HFF-Myc (cell line): ENCODE measurements at regions not wholly inside any gene's neighbourhood (a gene's known extent, or its start where the extent isn't known, plus 50 kb on each side); places are given as distances from the start of the nearest gene placed in this dataset.

Experiments used
- DNase-seq: peaks from one replicate; pipeline ENCODE4 v3.0.0-alpha.2; 2011; ENCODE audit warnings: low read depth; ENCODE audit errors: extremely low read depth
- H3K4me3 ChIP-seq: replicated peaks from 2 replicates; pipeline ENCODE4 v1.5.1; 2011; ENCODE audit warnings: low read depth, mild to moderate bottlenecking, control low read depth, low read length
- CTCF ChIP-seq: IDR thresholded peaks from 2 replicates; pipeline ENCODE4 v1.5.1; 2012; ENCODE audit warnings: mild to moderate bottlenecking, low read depth, low read length, control low read depth; ENCODE audit errors: missing control alignments

GRCh38 chr10:29163746-29164145, 125.1 kb upstream of the LYZL1 start:
- peak; percentile 27 for DNase-seq
- no peak for TF ChIP-seq CTCF
- no peak overlapping the region for H3K4me3 ChIP-seq

- TF ChIP-seq CTCF: no peak
- H3K4me3 ChIP-seq: no peak overlapping the region
- no peak for DNase-seq
Measured at GRCh38 chr10:29166713-29167112, 122.2 kb upstream of the LYZL1 start.

- H3K4me3 ChIP-seq: no peak overlapping the region
- no peak for DNase-seq
- no peak for TF ChIP-seq CTCF
Measured at GRCh38 chr10:29169021-29169420, 119.8 kb upstream of the LYZL1 start.

- no peak for DNase-seq
- H3K4me3 ChIP-seq: no peak overlapping the region
- no peak for TF ChIP-seq CTCF
Measured at GRCh38 chr10:29171717-29172116, 117.2 kb upstream of the LYZL1 start.

- TF ChIP-seq CTCF: no peak
- DNase-seq: no peak
- H3K4me3 ChIP-seq: no peak overlapping the region
Measured at GRCh38 chr10:29174389-29174788, 114.5 kb upstream of the LYZL1 start.

- no peak for DNase-seq
- H3K4me3 ChIP-seq: no peak overlapping the region
- no peak for TF ChIP-seq CTCF
Measured at GRCh38 chr10:29176845-29177832, 111.7 kb upstream of the LYZL1 start.
